GM21529 (cell line): ENCODE measurements at regions not wholly inside any gene's neighbourhood (a gene's known extent, or its start where the extent isn't known, plus 50 kb on each side); places are given as distances from the start of the nearest gene placed in this dataset.

Experiments
- ATAC-seq: cut with Tn5 transposase; IDR thresholded peaks from one replicate; pipeline ENCODE4 v1.9.1; 2021; ENCODE audit not compliant: unreplicated experiment

GRCh38 chr16:73846007-73846330 lies 450.6 kb upstream of the PSMD7 start:
- ATAC-seq, result no peak

GRCh38 chr16:73845238-73846006 lies 451.2 kb upstream of the PSMD7 start:
- no peak for ATAC-seq

GRCh38 chr16:73840728-73841127 lies 455.9 kb upstream of the PSMD7 start:
- ATAC-seq, result no peak

- ATAC-seq, result no peak
Observed at GRCh38 chr16:73831220-73831619, 465.4 kb upstream of the PSMD7 start.

GRCh38 chr16:73823205-73823849 lies 473.3 kb upstream of the PSMD7 start:
- no peak for ATAC-seq

GRCh38 chr16:73817526-73818324 lies 478.9 kb upstream of the PSMD7 start:
- ATAC-seq, result no peak

- no peak for ATAC-seq
Observed at GRCh38 chr16:73813527-73813926, 483.1 kb upstream of the PSMD7 start.

GRCh38 chr16:73804456-73804855 lies 492.2 kb upstream of the PSMD7 start:
- no peak for ATAC-seq

GRCh38 chr16:73798471-73798870 lies 498.1 kb upstream of the PSMD7 start:
- no peak for ATAC-seq

- no peak for ATAC-seq
Observed at GRCh38 chr16:73797115-73797514, 499.5 kb upstream of the PSMD7 start.

GRCh38 chr16:73796241-73796640 lies 500.4 kb upstream of the PSMD7 start:
- no peak for ATAC-seq

GRCh38 chr16:73794994-73795393 lies 501.6 kb upstream of the PSMD7 start:
- ATAC-seq, result no peak

GRCh38 chr16:73793871-73794437 lies 502.7 kb upstream of the PSMD7 start:
- ATAC-seq, result no peak

- ATAC-seq, result no peak
Observed at GRCh38 chr16:73793260-73793659, 503.4 kb upstream of the PSMD7 start.

- no peak for ATAC-seq
Observed at GRCh38 chr16:73792199-73793020, 504.2 kb upstream of the PSMD7 start.

GRCh38 chr16:73781297-73781696 lies 515.3 kb upstream of the PSMD7 start:
- ATAC-seq, result no peak

- no peak for ATAC-seq
Observed at GRCh38 chr16:73778887-73779286, 517.7 kb upstream of the PSMD7 start.

- no peak for ATAC-seq
Observed at GRCh38 chr16:73775841-73776388, 520.7 kb upstream of the PSMD7 start.

GRCh38 chr16:73771196-73772064 lies 525.2 kb upstream of the PSMD7 start:
- ATAC-seq, result no peak

GRCh38 chr16:73768786-73769203 lies 527.8 kb upstream of the PSMD7 start:
- ATAC-seq, result no peak
